ENCODE measurements at regions not wholly inside any gene's neighbourhood (a gene's known extent, or its start where the extent isn't known, plus 50 kb on each side); places are given as distances from the start of the nearest gene placed in this dataset.

GRCh38 chr2:239688122-239688681, 287.4 kb upstream of the HDAC4 start:
- BruUV-seq (replicated peaks): no TSS peak
- no peak overlapping the region for H3K4me3 ChIP-seq
- ATAC-seq (peak; percentile 92), DNase-seq (ENCODE audit: extremely low read depth in 1 of 4, low spot score in 3 of 4) (peak; percentile 14 to 27 (median 18)), FAIRE-seq (no peak)
- H2AFZ ChIP-seq (ENCODE audit: low read depth, low read length): no peak overlapping the region
- H3K9me3 ChIP-seq (replicated peaks; ENCODE audit: control insufficient read depth, insufficient read depth, low read depth, low read length): no peaks in the 10 kb centered on the region
- H4K20me1 ChIP-seq (replicated peaks; ENCODE audit: control insufficient read depth, insufficient read depth, low read length): no peaks in the 10 kb centered on the region
- no peak overlapping the region for H3K4me2 ChIP-seq (ENCODE audit: insufficient read depth, low read length)
- H3K9ac ChIP-seq (ENCODE audit: insufficient read depth in 1 of 2, low read depth in 2 of 2, low read length in 2 of 2): no peak overlapping the region
- H3K4me1 ChIP-seq (replicated peaks in 1 of 2; ENCODE audit: control insufficient read depth in 2 of 2, insufficient read depth in 2 of 2, low read length in 2 of 2): peaks cover 0 to 8% of the 10 kb centered on the region in 2 experiments; a peak in 2 of 5 replicates
- H3K27ac ChIP-seq (ENCODE audit: extremely low read depth, low read depth, low read length): no peak overlapping the region
- 10% methylated on average over 14 of the region's 14 CpGs for WGBS (ENCODE audit: insufficient coverage, low coverage, missing lambda C conversion rate)
- CTCF ChIA-PET (ENCODE audit: low intra/inter-chr PET ratio): no interaction called here
- H3K79me2 ChIP-seq (ENCODE audit: control insufficient read depth, insufficient read depth, low read length): no peaks in the 10 kb centered on the region
- H3K9me1 ChIP-seq (ENCODE audit: control insufficient read depth, insufficient read depth, low read length): no peaks in the 10 kb centered on the region
- intact Hi-C loops (cut with micrococcal nuclease) (no loop called here), in situ Hi-C loops (cut with MboI) (no loop called here)
- POLR2A ChIA-PET: no interaction called here
- peaks cover 2 to 43% of the 10 kb centered on the region in 2 experiments; a peak in 2 of 5 replicates for H3K27me3 ChIP-seq (ENCODE audit: control insufficient read depth in 2 of 2, insufficient read depth in 2 of 2, low read length in 2 of 2)
- TF ChIP-seq REST (IDR thresholded peaks at IDR 0.05; ENCODE audit: borderline replicate concordance): peak; percentile 85
- TF ChIP-seq REST (CRISPR knock-in tag; IDR thresholded peaks at IDR 0.05; ENCODE audit: low read depth): no peak
- no peak for TF ChIP-seq ZNF551 (CRISPR knock-in tag; IDR thresholded peaks at IDR 0.05)
- peak; percentile 39 to 61 (median 51); a peak in 5 of 6 replicates for TF ChIP-seq CTCF (IDR thresholded peaks at IDR 0.05 in 2 of 3, conservative IDR thresholded peaks at IDR 0.05 in 1 of 3; ENCODE audit: insufficient read depth in 2 of 3, low read depth in 1 of 3, low read length in 3 of 3)
- TF ChIP-seq EHMT2 (IDR thresholded peaks at IDR 0.05): peak; percentile 81
- no peaks in the 10 kb centered on the region for H3K36me3 ChIP-seq (ENCODE audit: control insufficient read depth, insufficient read depth, low read length)
